ENCODE measurements at regions not wholly inside any gene's neighbourhood (a gene's known extent, or its start where the extent isn't known, plus 50 kb on each side); places are given as distances from the start of the nearest gene placed in this dataset.
A peak's percentile ranks its signal among the peaks of the same experiment; 100 is the strongest.
"Not testable (repeated sequence)": the region's sequence is repeated elsewhere in the genome, so short reads cannot be mapped to it uniquely, and the experiment has no call there.

DNA sequence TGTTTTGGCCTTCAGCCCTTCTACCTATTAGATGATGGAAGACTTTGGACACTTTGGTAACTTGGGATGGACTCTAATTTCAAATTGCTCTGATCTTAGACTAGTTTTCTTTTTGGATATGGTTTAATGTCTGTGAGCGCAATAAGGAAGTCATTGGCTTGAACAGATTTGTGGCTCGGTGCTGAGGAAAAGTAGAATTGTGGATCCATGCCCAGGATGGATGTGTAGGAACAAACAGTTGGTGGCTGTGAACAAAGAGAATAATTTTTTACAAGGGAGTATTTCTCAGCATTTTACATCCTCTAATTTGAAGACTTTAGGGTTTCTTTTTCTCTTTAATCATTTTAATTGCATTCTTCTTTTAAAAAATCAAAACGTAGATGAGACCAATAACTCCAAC lies 327.1 kb downstream of the GLUD2 start:
- intact Hi-C loops (cut with DNase I): no loop called here
- DNase-seq: no peak

DNA sequence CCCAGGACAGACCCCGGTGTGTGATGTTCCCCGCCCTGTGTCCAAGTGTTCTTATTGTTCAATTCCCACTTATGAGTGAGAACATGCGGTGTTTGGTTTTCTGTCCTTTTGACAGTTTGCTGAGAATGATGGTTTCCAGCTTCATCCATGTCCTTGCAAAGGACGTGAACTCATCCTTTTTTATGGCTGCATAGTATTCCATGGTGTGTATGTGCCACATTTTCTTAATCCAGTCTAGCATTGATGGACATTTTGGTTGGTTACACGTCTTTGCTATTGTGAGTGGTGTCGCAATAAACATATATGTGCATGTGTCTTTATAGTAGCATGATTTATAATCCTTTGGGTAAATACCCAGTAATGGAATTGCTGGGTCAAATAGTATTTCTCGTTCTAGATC lies 334.5 kb downstream of the GLUD2 start:
- intact Hi-C loops (cut with DNase I); DNase-seq: not testable (repeated sequence)

DNA sequence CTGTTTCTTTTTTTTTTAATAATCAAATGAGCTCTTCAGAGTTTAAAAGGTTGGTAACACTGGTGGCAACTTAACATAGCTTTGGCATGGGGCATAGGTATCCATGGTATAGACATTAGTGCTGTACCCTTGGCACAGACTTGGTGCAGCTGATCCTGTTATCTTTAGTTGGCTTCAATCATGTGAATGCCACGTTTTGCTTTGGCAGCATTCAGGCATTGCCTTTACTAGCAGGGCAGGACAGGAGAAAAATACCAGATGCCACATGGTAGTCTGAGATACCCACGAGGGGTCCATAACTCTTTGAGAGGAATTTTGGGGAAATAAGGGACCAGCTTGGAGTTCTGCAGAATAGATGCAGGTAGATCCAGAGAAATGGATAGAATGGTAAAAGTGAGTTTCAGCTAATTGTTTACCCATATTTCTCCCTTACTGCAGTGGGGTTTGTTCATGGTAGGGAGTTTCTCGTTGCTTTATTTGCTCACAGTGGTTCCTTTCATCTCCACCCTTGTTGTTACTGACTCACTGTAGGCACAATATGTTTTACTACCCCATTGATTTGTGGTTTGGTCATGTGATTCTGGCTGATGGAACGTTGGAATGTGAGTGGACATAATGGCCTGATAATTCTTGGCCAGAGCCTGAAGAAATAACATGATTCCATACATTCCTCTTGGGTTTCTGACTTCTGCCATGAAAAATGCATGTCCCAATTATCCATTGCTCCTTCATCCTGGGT lies 342.7 kb downstream of the GLUD2 start:
- no peak for DNase-seq
- intact Hi-C loops (cut with DNase I): no loop called here

DNA sequence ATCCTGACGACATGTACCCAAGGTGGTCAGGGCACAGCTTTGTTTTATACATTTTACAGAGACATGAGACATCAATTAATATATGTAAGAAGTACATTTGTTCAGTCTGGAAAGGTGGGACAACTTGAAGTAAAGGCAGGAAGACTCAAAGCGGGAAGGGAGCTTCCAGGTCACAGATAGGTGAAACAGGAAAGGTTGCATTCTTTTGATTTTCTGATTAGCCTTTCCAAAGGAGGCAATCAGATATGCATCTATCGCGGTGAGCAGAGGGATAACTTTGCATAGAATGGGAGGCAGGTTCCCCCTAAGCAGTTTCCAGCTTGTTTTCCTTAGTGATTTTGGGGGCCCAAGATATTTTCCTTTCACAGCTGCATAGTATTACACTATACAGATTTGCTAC lies 358.4 kb downstream of the GLUD2 start:
- intact Hi-C loops (cut with DNase I): no loop called here
- no peak for DNase-seq

DNA sequence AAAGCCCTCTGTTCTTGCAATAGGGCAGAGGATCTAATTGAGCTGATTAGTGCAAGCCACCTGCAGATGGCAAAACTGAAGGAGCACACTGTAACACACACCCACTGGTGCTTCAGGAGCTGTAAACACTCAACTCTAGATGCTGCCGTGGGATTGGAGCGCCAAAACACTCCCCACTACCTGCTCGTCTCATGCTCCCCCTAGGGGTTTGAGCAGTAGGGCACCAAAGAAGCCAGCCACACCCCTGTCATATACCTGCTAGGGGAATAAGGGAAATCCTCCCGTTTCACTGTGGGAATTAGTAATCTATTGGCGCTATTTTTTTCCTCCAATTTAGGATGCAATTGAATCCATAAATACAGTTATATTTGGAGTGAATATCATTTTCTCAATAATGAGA lies 360.2 kb downstream of the GLUD2 start:
- intact Hi-C loops (cut with DNase I): no loop called here

DNA sequence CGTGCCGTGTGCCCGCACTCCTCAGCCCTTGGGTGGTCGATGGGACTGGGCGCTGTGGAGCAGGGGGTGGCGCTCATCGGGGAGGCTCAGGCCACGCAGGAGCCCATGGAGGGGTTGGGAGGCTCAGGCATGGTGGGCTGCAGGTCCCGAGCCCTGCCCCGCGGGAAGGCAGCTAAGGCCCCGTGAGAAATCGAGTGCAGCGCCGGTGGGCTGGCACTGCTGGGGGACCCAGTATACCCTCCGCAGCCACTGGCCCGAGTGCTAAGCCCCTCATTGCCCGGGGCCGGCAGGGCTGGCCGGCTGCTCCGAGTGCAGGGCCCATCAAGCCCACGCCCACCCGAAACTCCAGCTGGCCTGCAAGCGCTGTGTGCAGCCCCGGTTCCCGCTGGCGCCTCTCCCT lies 384.1 kb downstream of the GLUD2 start:
- intact Hi-C loops (cut with DNase I): not testable (repeated sequence)

More for the DNA sequence above, 360.2 kb downstream of the GLUD2 start:
- no peak for DNase-seq

DNA sequence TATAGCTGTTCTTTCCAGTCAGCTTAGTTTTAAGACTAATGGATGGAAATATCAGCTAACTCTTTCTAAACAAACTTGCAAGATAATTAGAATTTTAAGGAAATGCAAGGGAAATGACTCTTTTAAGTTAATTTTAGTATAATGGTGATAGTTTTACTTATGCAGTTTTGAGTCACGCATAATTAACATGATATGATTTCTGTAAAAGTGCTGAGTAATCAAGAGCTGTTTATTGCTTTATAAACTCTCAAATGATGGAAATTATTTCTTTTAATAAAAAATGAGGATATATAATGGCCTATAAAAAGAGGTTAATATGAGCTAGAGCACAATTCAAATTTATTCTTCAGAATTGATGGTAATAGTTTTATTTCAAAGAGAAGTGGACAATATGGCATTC lies 385.9 kb downstream of the GLUD2 start:
- no peak for DNase-seq
- intact Hi-C loops (cut with DNase I): no loop called here

More for the DNA sequence above, 384.1 kb downstream of the GLUD2 start:
- not testable (repeated sequence) for DNase-seq

DNA sequence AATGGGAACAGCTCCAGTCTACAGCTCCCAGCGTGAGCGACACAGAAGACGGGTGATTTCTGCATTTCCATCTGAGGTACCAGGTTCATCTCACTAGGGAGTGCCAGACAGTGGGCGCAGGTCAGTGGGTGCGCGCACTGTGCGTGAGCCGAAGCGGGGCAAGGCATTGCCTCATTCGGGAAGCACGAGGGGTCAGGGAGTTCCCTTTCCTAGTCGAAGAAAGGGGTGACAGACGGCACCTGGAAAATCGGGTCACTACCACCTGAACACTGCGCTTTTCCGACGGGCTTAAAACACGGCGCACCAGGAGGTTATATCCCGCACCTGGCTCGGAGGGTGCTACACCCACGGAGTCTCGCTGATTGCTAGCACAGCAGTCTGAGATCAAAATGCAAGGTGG lies 390.3 kb downstream of the GLUD2 start:
- DNase-seq; intact Hi-C loops (cut with DNase I): not testable (repeated sequence)

DNA sequence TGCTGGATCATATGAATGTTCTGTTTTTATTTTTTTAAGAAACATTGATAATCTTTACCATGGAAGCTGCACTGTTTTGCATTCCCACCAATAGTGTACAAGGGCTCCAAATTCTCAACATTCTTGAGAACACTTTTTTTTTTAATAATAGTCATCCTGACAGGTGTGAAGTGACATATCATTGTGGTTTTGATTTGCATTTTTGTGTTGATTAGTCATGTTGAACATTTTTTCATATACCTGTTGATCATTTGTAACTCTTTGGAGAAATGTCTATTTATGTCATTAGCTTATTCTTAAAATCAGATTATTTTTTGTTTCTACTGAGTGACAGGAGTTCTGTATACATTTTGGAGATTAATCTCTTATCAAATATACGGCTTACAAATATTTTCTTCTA lies 408.5 kb downstream of the GLUD2 start:
- DNase-seq: no peak

DNA sequence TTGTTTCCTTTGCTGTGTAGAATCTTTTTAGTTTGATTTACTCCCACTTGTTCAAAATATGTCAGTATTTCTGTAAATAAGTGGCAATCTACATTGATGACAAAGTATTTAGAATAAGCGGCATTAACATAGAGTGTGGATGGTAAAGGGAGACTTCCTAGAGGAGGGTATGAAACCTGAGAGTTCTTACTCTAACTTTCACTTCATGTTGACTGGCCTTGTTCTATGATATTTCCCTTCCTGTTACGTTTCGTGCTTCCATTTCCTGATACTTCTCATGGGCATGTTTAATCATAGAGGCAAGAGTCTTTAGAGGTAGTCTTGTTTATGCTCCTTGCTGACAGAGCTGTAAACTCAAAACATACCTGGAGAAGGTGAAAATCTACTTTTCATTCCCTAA lies 408.9 kb downstream of the GLUD2 start:
- DNase-seq: no peak
- intact Hi-C loops (cut with DNase I): no loop called here

More for the DNA sequence above, 408.5 kb downstream of the GLUD2 start:
- intact Hi-C loops (cut with DNase I): no loop called here

DNA sequence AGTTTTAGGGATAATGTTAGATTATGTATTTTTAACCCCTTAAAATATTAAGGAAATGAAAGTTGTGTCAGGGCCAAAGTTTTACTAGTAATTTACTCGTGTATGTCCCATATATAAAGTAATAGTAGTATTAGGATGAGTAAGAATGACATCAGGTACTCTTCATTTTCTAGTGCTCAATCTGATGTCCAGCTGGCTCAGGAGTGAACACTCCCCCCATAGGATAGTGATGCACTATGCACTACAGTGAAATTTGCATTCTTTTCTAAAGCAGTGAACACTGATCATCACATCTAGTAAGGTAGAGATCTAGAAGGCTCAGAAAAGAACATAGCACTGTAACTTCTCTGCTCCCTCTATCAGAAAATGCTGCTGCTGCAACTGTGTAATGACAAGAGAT lies 409.7 kb downstream of the GLUD2 start:
- intact Hi-C loops (cut with DNase I): no loop called here
- DNase-seq: no peak

DNA sequence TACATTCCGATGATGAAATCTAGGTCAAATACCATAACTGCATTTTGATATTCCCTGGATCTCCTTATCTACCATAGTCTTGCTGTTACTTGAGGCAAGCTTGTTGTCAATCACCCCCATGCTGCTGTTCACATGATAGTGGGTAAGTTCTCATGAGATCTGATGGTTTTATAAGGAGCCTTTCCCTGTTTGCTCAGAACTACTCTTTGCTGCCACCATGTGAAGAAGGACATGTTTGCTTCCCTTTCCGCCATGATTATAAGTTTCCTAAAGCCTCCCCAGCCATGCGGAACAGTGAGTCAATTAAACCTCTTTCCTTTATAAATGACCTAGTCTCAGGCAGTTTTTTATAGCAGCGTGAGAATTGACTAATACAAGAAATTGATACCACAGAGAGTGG lies 432.0 kb downstream of the GLUD2 start:
- intact Hi-C loops (cut with DNase I): no loop called here
- DNase-seq: peak in 3 of 42 donors; percentile 1 to 7 (median 6)

DNA sequence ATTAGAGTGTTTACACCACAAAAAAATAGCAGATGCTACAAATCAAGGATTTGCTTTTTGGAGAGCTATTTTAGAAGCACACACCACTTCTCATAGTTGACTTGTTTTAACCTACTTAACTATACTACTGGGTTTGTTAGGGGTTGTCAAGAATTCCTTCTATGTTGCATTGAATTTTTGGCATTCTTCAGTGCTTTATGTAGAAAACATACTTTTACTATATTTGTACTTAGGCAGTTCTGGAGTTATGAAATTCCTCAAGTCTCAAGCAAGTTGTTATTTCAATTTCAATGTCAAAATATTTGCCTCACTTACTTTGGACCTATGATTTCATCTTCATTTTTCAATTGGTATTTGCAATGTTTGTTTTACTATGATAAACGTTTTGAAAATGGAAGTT lies 449.6 kb downstream of the GLUD2 start:
- intact Hi-C loops (cut with DNase I): no loop called here

DNA sequence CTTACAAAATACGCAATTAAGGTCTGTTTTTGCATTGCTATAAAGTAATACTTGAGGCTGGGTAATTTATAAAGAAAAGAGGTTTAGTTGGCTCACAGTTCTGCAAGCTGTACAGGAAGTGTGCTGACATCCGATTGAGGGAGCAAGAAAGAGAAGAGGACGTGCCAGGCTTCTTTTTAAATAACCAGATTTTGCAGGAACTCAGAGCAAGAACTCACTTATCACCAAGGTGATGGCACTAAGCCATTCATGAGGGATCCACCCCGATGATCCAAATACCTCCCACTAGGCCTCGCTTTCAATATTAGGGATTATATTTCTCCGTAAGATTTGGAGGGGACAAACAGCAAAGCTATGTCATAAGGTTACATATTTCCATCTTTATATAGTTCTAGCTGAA lies 456.7 kb downstream of the GLUD2 start:
- DNase-seq: no peak
- intact Hi-C loops (cut with DNase I): no loop called here

More for the DNA sequence above, 449.6 kb downstream of the GLUD2 start:
- DNase-seq: no peak

DNA sequence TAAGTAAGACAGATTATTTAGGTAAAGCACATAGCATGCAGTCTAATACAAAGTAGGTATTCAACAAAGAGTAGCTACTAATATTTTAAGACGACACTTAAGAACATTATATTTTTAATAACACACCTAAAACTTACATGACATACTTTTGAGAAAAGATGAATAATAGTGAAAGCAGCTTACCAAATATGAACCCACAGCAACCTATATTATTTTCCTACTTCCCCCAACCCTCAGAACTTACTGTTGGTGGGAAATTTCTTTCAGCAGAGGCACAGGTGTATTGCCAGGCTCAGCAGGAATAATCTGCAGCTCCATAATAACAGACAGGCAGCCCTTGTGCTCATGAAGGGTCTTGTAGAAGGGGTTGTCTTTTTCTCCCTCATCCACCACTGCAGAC lies 498.9 kb downstream of the GLUD2 start:
- intact Hi-C loops (cut with DNase I): no loop called here
- DNase-seq: no peak

DNA sequence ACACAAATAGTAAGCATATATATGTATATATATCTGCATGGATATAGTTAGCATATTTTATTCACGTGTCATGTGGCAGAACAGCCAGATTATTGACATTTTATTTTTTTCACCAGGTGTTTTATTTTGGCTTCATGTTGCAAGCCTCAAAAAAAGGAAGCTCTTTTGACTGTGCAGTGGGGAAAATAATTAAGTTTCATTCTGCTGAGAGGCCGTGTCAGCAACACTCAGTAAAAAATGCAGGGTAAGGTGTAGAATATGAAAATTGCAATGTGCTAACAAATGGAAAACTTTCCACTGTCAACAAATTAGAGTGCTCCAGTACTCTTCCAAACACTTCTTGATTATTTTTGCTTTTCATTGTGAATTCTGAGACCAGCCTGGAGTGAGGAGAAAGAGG lies 511.5 kb downstream of the GLUD2 start:
- intact Hi-C loops (cut with DNase I): no loop called here
- no peak for DNase-seq

DNA sequence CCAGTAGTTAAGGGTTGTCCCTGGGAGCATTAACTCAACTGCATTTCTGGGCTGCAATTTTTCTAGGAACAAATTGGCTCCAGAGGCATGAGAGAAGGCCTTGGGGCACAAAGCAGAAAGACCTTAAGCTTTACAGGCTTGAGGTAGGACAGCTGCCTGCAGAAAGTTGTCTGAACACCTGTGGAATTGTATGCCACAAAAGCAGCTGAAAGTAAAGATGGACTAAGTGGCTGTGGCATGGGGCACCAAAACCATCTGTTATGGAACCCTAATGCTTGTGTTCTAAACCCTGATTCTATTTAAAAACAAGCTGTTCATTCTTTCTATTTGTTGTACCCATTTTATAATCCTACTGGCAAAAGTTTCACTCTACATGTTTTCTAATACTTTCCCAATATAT lies 515.2 kb downstream of the GLUD2 start:
- intact Hi-C loops (cut with DNase I): no loop called here
- DNase-seq: no peak

DNA sequence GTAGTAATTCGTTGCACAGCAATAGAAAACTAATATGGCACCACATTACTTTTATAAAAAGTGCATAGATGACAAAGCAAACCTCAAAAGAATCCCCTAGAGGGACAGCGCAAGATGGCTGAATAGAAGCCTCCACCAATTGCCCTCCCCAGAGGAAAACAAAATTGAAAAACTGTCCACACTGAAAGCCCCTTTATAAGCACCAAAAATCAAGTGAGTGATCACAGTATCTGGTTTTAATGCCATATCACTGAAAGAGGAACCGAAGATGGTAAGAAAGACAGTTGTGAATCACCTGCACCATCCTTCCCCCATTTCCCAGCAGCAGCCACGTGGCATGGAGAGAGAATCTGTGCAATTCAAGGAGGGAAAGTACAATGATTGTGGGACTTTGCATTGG lies 522.2 kb downstream of the GLUD2 start:
- intact Hi-C loops (cut with DNase I): no loop called here
- no peak for DNase-seq

DNA sequence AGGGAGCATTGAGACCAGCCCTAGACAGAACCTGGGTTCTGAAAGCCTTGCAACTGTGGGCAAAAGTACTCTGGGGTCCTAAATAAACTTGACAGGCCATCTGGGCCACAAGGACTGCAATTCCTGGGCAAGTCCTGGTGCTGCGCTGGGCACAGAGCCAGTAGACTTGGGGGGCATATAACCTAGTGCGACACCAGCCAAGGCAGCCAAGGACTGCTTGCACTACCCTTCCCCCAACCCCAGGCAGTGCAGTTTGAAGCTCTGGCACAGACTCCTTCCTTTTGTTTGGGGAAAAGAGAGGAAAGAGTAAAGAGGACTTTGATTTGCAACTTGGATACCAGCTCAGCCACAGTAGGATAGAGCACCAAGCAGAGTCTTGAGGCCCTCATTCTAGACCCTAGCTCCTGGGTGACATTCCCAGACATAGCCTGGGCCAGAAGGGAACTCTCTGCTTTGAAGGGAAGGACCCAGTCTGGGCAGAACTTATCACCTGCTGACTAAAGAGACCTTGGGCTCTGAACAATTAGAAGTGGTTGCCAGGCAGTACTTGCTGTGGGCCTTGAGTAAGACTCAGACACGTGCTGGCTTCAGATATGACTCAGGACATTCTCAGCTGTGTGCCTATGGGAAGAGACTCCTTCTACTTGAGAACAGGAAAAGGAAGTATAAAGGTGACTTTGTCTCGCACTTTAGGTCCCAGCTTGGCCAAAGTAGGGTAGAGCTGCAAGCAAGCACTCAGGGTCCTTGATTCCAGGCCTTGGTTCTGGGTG lies 522.8 kb downstream of the GLUD2 start:
- intact Hi-C loops (cut with DNase I): no loop called here
- peak in 3 of 42 donors; percentile 2 to 5 (median 5) for DNase-seq

DNA sequence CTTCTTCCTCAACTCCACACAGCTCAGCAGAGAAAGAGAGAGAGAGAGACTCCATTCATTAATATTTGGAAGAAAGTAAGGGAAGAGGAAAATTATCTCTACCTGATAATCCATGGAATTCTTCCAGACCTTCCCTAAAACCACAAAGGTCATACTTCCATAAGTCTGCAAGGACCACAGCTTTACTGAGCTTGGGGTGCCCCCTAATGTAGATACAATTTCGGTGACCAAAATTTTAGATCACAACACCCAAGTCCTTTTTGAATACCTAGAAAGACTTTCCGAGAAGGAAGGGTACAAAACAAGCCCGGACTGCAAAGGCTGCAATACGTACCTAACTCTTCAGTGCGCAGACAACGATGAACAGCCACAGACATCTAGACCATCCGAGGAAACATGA lies 523.9 kb downstream of the GLUD2 start:
- intact Hi-C loops (cut with DNase I): no loop called here
- no peak for DNase-seq

DNA sequence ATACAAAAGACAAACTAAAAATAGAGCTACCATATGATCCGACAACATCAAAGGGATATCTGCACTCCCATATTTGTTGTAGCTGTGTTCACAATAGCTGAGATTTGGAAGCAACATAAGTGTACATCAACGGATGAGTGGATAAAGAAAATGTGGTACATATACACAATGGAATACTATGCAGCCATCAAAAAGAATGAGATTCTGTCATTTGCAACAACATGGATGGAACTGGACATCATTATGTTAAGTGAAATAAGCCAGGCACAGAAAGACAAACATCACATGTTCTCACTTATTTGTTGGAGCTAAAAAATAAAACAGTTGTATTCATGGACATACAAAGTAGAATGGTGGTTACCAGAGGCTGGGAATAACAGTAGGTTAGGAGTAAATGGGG lies 527.0 kb downstream of the GLUD2 start:
- intact Hi-C loops (cut with DNase I); DNase-seq: not testable (repeated sequence)

Data from head of caudate nucleus (tissue), 42 donors.